ENCODE measurements at regions not wholly inside any gene's neighbourhood (a gene's known extent, or its start where the extent isn't known, plus 50 kb on each side); places are given as distances from the start of the nearest gene placed in this dataset.

- no peak for TF ChIP-seq EZH2 (IDR thresholded peaks at IDR 0.05; ENCODE audit: borderline replicate concordance, insufficient read depth, low read length, poor library complexity, severe bottlenecking)
- no peak for TF ChIP-seq EP300 (conservative IDR thresholded peaks at IDR 0.05; ENCODE audit: poor library complexity, severe bottlenecking)
- no peak for TF ChIP-seq CTCF (IDR thresholded peaks at IDR 0.05; ENCODE audit: poor library complexity, severe bottlenecking)
- TF ChIP-seq TAF1 (IDR thresholded peaks at IDR 0.05; ENCODE audit: low read depth) = no peak
- no peak for TF ChIP-seq POLR2AphosphoS5 (IDR thresholded peaks at IDR 0.05)
- no peak for TF ChIP-seq RAD21 (conservative IDR thresholded peaks at IDR 0.05)
- no peak for TF ChIP-seq REST (IDR thresholded peaks at IDR 0.05; ENCODE audit: borderline replicate concordance)
- no peak for TF ChIP-seq MXI1 (conservative IDR thresholded peaks at IDR 0.05; ENCODE audit: poor library complexity, severe bottlenecking)
Observed at GRCh38 chr1:5686925-5687706, 305.1 kb downstream of the NPHP4 start.
